Suprapubic skin (tissue), 4 donors: ENCODE measurements at regions not wholly inside any gene's neighbourhood (a gene's known extent, or its start where the extent isn't known, plus 50 kb on each side); places are given as distances from the start of the nearest gene placed in this dataset.

Experiments used
- CTCF ChIP-seq, 2 donors: fragments of 200-600 bp in 1 of 2; fragments of 450-650 bp in 1 of 2; sonication (generic) in 1 of 2; IDR thresholded peaks; one replicate each; pipeline ENCODE4 v1.5.1; 2016 to 2019; ENCODE audit warnings: antibody characterized with exemption in 2 of 2, mild to moderate bottlenecking in 1 of 2, moderate library complexity in 1 of 2
- EP300 ChIP-seq: sonication (generic); formaldehyde crosslinking; IDR thresholded peaks from one replicate; pipeline ENCODE4 v1.6.1; 2017; ENCODE audit warnings: antibody characterized with exemption
- POLR2A ChIP-seq, 2 donors: fragments of 450-650 bp; IDR thresholded peaks; one replicate each; pipeline ENCODE4 v1.6.1; 2017; ENCODE audit warnings: antibody characterized with exemption in 2 of 2, mild to moderate bottlenecking in 2 of 2, moderate library complexity in 2 of 2
- POLR2AphosphoS5 ChIP-seq, 3 donors: sonication (generic); formaldehyde crosslinking; IDR thresholded peaks; one replicate each; pipeline ENCODE4 v1.6.1; 2017; ENCODE audit warnings: antibody characterized with exemption in 3 of 3

GRCh38 chr18:65363911-65364632, 386.7 kb upstream of the CDH7 start:
- no peak for TF ChIP-seq POLR2A (IDR thresholded peaks at IDR 0.05)
- TF ChIP-seq CTCF (IDR thresholded peaks at IDR 0.05), result no peak
- TF ChIP-seq POLR2AphosphoS5 (IDR thresholded peaks at IDR 0.05), result no peak
- no peak for TF ChIP-seq EP300
